ENCODE measurements at regions not wholly inside any gene's neighbourhood (a gene's known extent, or its start where the extent isn't known, plus 50 kb on each side); places are given as distances from the start of the nearest gene placed in this dataset.

GRCh38 chr20:7399114-7399513, 541.1 kb downstream of the HAO1 start:
- no peaks in the 10 kb centered on the region for H3K9me3 ChIP-seq
- no peaks in the 10 kb centered on the region for H3K27me3 ChIP-seq
- no peak overlapping the region for H3K4me3 ChIP-seq (replicated peaks in 1 of 3)
- 67 to 79% methylated on average over 6 of the region's 6 CpGs for WGBS, 2 donors
- DNase-seq = no peak
- H3K4me1 ChIP-seq = no peaks in the 10 kb centered on the region
- H3K27ac ChIP-seq = no peak overlapping the region
- no peaks in the 10 kb centered on the region for H3K36me3 ChIP-seq
- TF ChIP-seq POLR2A (IDR thresholded peaks at IDR 0.05) (no peak), CTCF (IDR thresholded peaks at IDR 0.05) (no peak)
- intact Hi-C loops (cut with DNase I) = no loop called here

- H3K4me3 ChIP-seq (replicated peaks in 1 of 3) = no peak overlapping the region
- no peak overlapping the region for H3K27ac ChIP-seq
- TF ChIP-seq CTCF (IDR thresholded peaks at IDR 0.05) (no peak), POLR2A (IDR thresholded peaks at IDR 0.05) (no peak)
- no peaks in the 10 kb centered on the region for H3K36me3 ChIP-seq
- WGBS, 2 donors = 34 to 43% methylated on average over 3 of the region's 3 CpGs
- no peaks in the 10 kb centered on the region for H3K4me1 ChIP-seq
- no peaks in the 10 kb centered on the region for H3K9me3 ChIP-seq
- intact Hi-C loops (cut with DNase I) = no loop called here
- H3K27me3 ChIP-seq = no peaks in the 10 kb centered on the region
- no peak for DNase-seq
These were observed 540.7 kb downstream of the HAO1 start for GRCh38 chr20:7399575-7399974.

GRCh38 chr20:7406671-7407070, 533.6 kb downstream of the HAO1 start:
- no peaks in the 10 kb centered on the region for H3K36me3 ChIP-seq
- no peak for DNase-seq
- TF ChIP-seq POLR2A (IDR thresholded peaks at IDR 0.05) = no peak
- TF ChIP-seq CTCF (IDR thresholded peaks at IDR 0.05) = no peak
- no peaks in the 10 kb centered on the region for H3K9me3 ChIP-seq
- no peaks in the 10 kb centered on the region for H3K27me3 ChIP-seq
- 83 to 92% methylated on average over 1 of the region's 1 CpG for WGBS, 2 donors
- intact Hi-C loops (cut with DNase I) = no loop called here
- H3K4me1 ChIP-seq = no peaks in the 10 kb centered on the region
- no peak overlapping the region for H3K27ac ChIP-seq
- H3K4me3 ChIP-seq (replicated peaks in 1 of 3) = no peak overlapping the region

- Histone ChIP-seq H3K36me3 (no peaks in the 10 kb centered on the region), H3K9me3 (no peaks in the 10 kb centered on the region), H3K4me3 (replicated peaks in 1 of 3) (no peak overlapping the region), H3K27ac (no peak overlapping the region), H3K27me3 (no peaks in the 10 kb centered on the region), H3K4me1 (no peaks in the 10 kb centered on the region)
- no peak for TF ChIP-seq POLR2A (IDR thresholded peaks at IDR 0.05)
- TF ChIP-seq CTCF (IDR thresholded peaks at IDR 0.05) = no peak
- intact Hi-C loops (cut with DNase I) = no loop called here
- no peak for DNase-seq
- WGBS, 2 donors = 74 to 76% methylated on average over 3 of the region's 3 CpGs
These were observed 530.1 kb downstream of the HAO1 start for GRCh38 chr20:7410150-7410549.

- WGBS, 2 donors = 71 to 77% methylated on average over 5 of the region's 5 CpGs
These were observed 529.2 kb downstream of the HAO1 start for GRCh38 chr20:7411075-7411474.

More at GRCh38 chr20:7411075-7411474, 529.2 kb downstream of the HAO1 start:
- intact Hi-C loops (cut with DNase I) = no loop called here
- Histone ChIP-seq H3K27me3 (no peaks in the 10 kb centered on the region), H3K4me3 (replicated peaks in 1 of 3) (no peak overlapping the region), H3K9me3 (no peaks in the 10 kb centered on the region), H3K27ac (no peak overlapping the region), H3K36me3 (no peaks in the 10 kb centered on the region), H3K4me1 (no peaks in the 10 kb centered on the region)
- no peak for TF ChIP-seq POLR2A (IDR thresholded peaks at IDR 0.05)
- no peak for TF ChIP-seq CTCF (IDR thresholded peaks at IDR 0.05)
- DNase-seq = no peak
